SK-N-DZ (cell line): ENCODE measurements at regions not wholly inside any gene's neighbourhood (a gene's known extent, or its start where the extent isn't known, plus 50 kb on each side); places are given as distances from the start of the nearest gene placed in this dataset.

ENCODE experiments used
- DNase-seq: peaks from one replicate; pipeline ENCODE4 v3.0.0-alpha.2; 2015; ENCODE audit warnings: low spot score

DNA sequence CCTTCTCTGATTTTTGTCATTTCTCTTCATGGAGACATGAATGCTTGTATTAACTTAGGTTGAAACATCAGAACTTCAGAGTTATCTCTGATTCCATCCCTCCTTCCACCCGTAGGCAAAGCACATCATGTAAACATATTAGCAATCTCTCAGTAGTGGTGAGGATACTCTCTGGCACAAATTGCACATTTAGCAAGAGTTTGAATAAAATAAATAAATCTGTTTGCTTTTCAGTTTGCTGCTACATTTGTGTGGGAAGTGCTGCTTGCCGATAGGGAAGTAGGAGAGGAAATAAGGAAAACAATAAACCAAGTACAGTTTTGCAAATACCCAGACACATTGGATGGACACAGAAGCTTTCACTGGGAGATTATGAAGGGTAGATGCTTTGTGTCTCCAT lies 359.0 kb downstream of the BCKDHB start:
- DNase-seq, result no peak

DNA sequence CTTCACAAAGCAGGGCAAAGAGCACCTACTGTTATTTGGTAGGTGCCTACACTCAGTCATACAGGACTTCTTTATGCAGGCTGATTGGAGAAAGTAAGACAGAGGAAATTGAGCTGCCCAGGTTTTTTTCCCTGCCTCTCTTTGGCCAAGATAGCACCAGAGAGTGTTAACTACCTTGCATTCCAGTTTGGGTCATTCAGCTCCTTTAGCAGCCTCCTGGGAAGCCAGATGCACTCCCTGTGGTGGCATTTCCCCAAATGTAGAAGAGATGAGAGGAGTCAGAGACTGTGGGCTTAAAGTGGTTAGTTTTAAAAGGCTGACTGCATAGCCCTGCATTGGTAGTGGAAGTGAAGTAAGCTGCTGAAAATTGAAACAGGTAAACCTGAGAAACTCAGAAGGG lies 358.4 kb downstream of the BCKDHB start:
- DNase-seq, result no peak

DNA sequence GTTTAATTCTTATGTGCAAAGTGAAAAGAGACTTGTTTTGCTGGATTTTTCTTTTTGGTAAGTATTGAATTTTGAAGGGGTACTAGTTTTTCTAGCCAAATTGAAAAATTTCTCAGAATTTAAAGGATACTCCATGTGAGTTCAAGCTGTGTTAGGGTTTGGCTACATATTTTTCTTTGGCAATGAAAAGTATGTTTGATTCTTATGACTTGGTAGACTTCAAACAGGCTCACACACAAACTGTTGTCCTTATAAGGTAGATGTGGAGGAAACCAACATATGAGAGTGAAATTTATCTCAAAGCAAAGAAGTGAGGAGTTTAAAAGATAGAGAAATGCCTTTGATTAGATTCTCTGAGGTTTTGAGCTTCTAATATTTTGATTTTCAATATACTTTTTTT lies 356.7 kb downstream of the BCKDHB start:
- no peak for DNase-seq

DNA sequence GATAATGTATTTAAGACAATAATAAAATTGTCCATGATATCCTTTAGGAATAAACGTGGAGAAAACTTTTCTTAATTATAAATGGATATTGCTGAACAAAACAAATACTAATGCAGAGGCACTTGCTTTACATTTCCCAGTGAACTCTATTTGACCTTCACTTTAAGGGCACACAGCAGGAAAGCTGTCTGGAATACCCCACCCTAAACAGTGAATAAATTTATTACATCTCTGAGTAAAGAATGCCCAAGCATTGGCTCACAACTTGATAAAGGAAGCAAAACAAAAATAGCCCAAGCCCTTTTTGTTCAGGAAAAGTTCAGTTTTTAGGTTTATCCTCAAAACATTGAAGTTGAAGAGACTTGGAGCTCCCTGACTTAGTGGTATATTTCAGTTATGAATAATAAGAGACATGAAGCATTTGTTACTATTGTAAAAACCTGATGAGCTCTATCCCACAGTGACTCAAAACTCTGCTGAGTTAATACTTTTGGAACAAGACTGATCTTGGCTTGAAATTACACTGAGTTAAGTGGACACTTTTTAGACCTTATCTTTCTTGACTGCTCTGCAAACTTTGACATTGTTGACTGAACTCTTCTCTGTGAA lies 353.9 kb downstream of the BCKDHB start:
- DNase-seq, result no peak

DNA sequence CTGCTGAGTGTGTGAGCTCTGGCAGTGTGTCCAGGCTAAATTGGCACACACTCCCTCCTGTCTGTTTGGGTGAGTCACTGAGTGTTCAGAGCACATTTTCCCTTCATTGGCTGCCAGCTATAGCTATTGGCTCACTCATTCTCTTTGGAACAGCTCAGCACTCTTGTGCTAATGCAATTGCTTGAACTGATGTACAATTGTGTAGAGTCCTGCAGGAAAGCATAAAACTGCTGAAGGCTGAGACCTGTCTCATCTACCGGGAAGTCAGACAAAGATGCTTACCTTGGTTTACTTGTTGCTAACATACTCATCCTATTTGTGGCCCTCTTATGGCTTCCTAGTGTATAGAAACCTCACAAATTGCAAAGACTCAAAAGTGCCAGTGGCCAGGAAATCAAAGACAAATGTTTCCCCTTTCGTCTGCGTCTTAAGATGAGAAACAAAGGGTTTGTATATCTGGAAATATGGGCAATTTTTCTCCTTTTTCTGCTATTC lies 351.0 kb downstream of the BCKDHB start:
- DNase-seq, result no peak

DNA sequence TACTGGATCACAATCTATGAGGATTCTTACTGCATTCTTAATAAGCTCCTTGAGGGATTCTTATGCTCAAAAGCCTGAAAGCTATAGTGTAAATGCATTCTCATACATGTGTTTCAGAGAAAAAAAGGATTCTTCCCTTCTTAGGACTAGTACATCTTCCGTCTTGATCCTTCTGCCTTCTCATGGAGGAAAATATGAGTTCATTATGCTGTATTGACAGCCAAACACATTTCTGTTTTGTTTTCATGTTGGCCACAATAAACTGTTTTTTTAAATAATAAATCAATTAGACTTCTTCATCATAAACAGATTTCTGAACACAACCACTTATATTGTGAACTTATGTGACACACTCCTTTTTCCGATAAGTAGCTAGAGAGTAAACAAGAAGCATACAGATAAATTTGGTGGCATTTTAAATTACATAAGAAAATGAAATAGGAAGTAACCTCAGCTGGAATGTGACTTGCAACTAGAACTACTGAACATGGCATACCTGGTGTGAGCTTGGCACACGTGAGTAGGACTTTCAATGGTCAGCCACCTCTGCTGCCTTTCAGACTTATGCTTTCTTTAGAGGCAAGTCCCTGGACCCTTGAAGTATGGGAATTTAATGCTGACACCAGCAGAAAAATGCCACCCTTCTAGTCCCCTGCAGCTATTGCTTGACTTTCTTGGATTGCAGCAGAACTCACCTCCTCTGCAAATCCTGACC lies 350.4 kb downstream of the BCKDHB start:
- no peak for DNase-seq

DNA sequence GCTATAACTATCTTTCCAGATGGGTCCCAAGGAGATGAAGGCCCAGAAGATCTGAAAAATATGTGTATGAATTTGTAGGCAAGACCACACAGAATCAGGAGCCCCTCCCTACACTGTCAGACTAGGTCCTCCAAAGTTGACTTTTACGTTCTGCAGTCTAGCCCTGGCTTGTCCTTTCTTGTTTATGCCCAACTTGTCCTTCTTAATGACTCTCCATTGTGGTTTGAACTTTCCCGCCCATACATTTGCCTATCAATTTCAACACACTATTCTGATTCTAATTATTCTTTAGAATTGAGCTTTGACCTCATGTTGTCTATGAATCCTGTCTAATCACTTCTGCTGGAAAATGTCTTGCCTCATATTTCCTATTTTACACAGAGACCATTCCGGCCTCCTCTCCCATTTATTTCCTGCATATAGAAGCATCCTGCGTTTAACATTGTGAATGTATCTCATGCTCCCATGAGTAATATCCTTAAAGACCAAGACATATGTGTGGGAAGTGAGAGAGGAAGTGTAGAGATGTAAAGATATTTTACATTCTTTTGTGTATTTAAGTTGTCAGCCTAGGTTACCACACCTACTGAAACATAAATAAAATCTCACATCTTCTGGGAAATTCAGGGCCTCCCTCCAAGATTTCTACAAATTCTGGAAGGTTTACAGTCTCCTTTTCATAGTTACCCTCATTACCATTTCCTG lies 348.3 kb downstream of the BCKDHB start:
- no peak for DNase-seq

DNA sequence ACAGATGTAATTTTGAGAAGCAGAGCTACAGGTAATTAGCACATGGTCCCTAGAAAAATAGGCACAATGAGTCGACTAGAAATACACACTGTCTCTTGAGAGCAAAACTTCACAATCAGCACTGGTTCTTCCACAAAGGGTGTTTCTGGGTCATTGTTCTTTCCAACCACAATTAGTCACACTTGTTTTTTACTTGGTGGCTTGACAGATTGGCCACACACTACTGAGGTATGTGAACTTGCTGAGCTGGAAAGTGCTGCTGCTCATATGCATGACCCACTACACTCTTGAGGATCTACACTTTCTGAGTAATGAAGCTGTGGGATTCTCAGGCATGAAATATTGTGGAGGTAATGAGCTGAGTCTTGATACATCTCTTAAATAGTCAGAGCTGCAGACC lies 347.7 kb downstream of the BCKDHB start:
- DNase-seq, result no peak

DNA sequence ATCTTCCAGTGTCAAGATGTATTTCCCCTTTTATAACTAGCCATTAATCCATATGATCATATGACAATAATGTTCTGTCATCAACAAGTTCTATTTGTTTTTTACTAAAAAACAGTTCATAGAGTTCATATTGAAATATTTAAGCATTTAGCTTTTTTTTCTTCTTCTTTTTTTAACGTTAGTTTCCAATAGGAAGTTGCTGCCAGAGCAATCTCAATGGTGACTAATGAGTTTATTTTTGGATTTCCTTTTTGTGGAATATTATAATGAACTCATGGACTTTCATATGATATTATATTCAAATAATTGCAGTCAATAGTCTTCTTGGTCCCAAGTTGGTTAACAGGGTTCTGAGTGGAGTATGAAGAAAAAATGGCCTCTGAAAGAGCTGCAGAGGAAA lies 343.3 kb downstream of the BCKDHB start:
- DNase-seq, result no peak

DNA sequence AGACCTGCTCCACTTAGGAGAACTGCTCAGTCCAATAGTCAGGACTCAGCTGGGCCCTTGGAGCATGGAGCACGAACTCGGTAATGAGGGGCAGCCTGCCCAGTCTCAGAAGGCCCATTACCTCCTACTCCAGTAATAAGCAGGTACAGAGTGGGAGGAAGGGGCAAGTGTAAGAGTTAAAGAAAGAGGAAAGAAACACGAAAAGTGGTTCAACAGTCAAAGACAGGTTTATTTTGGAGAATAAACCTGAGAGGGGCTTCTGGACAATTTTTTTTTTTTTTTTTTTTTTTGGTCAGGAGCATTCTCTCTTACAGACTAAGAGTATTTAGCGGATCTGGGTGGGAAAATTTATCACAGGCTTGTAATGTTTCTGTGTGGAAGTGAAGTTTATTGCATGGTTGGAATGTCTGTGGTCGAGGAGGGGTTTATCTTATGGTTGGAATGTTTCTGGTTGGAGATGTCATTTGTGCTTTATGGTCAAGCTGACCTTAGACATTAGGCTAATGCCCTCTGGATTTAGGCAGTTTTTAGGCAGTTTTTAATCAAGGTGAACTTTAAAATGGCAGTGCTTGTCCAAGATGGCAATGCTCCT lies 340.1 kb downstream of the BCKDHB start:
- no peak for DNase-seq

DNA sequence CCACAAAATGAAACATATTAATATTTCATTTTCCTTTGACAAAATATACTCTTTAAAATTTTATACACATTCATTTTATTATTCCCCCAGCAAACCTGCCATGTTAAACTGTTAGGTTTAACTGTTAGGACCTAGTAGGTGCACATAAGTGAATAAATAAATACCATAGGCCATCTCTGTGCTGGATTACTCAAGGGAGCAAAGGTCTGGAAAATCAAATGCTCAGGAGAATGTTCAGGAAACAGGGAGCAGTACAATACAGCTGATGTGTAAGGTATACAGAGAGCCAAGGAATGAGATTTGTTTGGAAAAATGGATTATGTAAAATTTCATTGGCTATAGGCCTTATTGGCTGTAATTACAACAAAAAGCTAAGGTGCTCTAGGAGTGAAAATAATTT lies 339.3 kb downstream of the BCKDHB start:
- DNase-seq, result no peak

- DNase-seq, result no peak
Measured at GRCh38 chr6:80442366-80442765, 335.9 kb downstream of the BCKDHB start.

DNA sequence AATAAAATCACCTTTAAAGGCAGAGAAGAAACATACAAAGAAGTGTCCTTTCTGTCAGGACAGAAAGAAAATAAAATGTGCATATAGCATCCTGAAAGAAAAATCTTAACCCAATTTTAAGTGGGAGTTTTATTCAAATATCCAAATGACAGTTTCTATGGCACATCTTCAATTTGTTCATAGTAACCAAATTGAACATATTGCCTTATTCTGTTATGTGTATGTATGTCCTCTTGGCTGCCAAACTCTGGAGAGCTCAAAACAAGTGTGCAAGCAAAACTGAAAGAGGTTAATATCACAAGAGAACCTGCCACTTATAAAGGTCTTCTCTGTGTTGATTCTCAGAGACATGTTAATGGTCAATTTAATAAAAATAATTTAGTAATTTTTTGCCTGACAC lies 334.7 kb downstream of the BCKDHB start:
- DNase-seq, result no peak

DNA sequence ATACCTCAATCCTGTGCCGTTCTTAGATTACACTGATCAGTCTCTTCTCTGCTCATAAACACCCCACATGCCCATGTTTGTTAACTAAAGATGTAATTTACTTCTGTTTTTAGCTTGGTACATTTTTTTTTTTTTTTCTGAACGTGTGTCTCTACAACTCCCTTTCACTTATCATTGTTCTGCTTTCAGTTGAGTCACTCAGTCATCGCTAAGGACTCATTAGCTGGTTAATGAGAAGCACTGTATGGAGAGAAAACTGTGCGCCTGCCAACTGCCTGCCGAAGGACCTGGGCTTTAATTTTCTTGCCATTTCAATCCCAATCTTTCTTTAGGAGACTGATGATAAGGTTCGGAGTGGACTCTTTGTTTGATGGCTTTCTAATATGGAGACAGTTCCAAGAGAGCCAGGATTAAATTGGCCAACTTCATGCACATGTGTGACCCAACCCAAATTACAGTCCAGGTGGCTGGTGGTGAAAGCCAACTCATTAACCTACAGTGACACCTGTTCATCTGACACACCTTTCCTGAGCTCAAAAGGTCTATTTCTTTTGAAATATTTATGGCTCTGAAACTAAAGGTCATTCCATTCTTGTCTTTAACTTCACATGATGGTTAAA lies 334.1 kb downstream of the BCKDHB start:
- DNase-seq, result no peak

GRCh38 chr6:80439721-80440470 lies 333.4 kb downstream of the BCKDHB start:
- DNase-seq, result no peak

GRCh38 chr6:80438772-80439171 lies 332.3 kb downstream of the BCKDHB start:
- DNase-seq, result no peak

DNA sequence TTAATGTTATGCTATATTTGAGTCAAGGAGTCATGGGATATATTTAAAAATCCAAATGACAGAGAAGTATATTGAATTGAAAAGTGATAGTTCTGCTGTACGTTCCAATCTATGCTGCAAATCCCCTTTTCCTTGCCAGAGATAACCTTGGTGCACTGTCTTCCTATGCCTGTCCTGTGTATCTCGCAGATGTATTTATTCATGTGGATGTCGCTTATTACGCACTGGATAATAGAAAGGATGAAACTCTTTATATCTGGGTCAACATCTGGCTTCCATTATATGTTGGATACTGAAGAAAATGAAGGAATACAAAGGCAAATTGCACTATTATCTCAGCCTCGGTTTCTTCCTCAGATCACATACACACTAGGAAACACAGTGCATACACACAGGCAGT lies 331.3 kb downstream of the BCKDHB start:
- no peak for DNase-seq

DNA sequence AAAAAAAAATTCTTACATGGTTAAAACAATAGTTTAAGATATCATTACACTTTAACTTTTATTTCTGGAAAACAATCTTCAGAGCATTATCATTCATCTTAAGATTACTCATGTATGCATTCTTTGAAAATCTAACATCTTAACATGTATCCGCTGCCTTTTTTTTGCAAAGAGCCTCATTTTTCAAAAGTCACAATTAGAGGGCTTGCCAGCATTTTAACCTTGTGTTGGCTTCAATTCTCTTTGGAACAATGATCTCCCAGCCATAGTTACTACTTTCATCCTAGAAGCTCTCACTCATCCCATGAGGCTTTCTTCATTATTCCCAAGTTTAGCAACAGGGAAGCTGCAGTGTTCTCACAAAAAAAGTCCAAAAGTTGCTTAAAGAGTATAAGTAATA lies 330.8 kb downstream of the BCKDHB start:
- DNase-seq, result no peak

GRCh38 chr6:80436663-80437062 lies 330.2 kb downstream of the BCKDHB start:
- DNase-seq, result no peak

- DNase-seq, result no peak
Measured at GRCh38 chr6:80435457-80435856, 329.0 kb downstream of the BCKDHB start.

DNA sequence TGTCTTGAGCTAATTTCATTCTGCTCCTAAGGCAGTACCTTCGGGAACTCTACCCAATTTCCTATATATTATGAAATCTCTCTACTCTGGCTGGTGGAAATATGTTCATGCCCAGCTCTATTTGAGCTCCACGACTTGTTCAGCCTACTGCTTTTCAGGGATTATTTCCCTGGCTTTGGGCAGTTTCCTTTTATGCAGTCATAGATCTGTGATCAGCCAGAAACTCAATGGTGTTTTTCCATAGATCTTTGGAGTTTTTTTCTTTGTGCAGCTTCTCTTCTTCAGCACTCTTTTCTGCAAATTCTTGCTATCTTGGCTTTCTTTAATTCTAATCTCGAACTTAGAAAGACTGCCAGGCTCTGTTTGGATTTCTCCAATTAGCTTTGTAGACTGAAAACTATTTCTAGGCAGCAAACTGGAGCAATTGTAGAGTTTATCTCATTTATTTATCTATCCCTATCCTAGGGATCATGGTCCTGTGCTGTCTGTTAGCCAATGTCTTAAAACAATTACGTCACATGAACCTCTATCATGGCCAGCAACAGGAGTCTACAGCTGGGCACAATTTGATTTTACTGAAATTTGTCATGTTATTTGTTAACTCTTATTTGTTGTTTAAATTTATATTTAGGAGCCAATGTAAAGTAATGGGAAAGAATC lies 328.4 kb downstream of the BCKDHB start:
- no peak for DNase-seq
